ENCODE measurements at regions not wholly inside any gene's neighbourhood (a gene's known extent, or its start where the extent isn't known, plus 50 kb on each side); places are given as distances from the start of the nearest gene placed in this dataset.

GRCh38 chr10:113219446-113219845, 269.4 kb downstream of the TCF7L2 start:
- Histone ChIP-seq H4K20me1 (ENCODE audit: control insufficient read depth, extremely low read depth, insufficient read depth, low read length) (no peaks in the 10 kb centered on the region), H3K27ac (ENCODE audit: insufficient read depth, low read length) (no peak overlapping the region), H3K27me3 (ENCODE audit: control insufficient read depth, insufficient read depth, low read length) (no peaks in the 10 kb centered on the region), H3K4me1 (ENCODE audit: control insufficient read depth, extremely low read depth, insufficient read depth, low read length) (no peaks in the 10 kb centered on the region), H3K9ac (ENCODE audit: insufficient read depth, low read length) (no peak overlapping the region), H3K36me3 (ENCODE audit: control insufficient read depth, insufficient read depth, low read length) (no peaks in the 10 kb centered on the region), H3K4me2 (ENCODE audit: extremely low read depth, insufficient read depth, low read length) (no peak overlapping the region), H3K4me3 (replicated peaks in 1 of 4; ENCODE audit: control extremely low read depth in 1 of 4, insufficient read depth in 1 of 4, low read depth in 3 of 4, low read length in 4 of 4) (no peak overlapping the region), H3K9me3 (ENCODE audit: control insufficient read depth, insufficient read depth, low read depth, low read length) (no peaks in the 10 kb centered on the region), H2AFZ (ENCODE audit: low read length) (no peak overlapping the region), H3K79me2 (ENCODE audit: control insufficient read depth, insufficient read depth, low read length) (no peaks in the 10 kb centered on the region)
- TF ChIP-seq CTCF (conservative IDR thresholded peaks at IDR 0.05 in 1 of 2, IDR thresholded peaks at IDR 0.05 in 1 of 2; ENCODE audit: low read depth in 1 of 2, low read length in 2 of 2) (no peak), EZH2 (IDR thresholded peaks at IDR 0.05; ENCODE audit: low read length, missing control alignments) (no peak)
- DNase-seq (ENCODE audit: low read depth in 2 of 2) = no peak

GRCh38 chr10:113221756-113222168, 271.7 kb downstream of the TCF7L2 start:
- Histone ChIP-seq H2AFZ (ENCODE audit: low read length) (no peak overlapping the region), H3K4me2 (ENCODE audit: extremely low read depth, insufficient read depth, low read length) (no peak overlapping the region), H4K20me1 (ENCODE audit: control insufficient read depth, extremely low read depth, insufficient read depth, low read length) (no peaks in the 10 kb centered on the region), H3K4me1 (ENCODE audit: control insufficient read depth, extremely low read depth, insufficient read depth, low read length) (no peaks in the 10 kb centered on the region), H3K9me3 (ENCODE audit: control insufficient read depth, insufficient read depth, low read depth, low read length) (no peaks in the 10 kb centered on the region), H3K79me2 (ENCODE audit: control insufficient read depth, insufficient read depth, low read length) (no peaks in the 10 kb centered on the region), H3K4me3 (replicated peaks in 1 of 4; ENCODE audit: control extremely low read depth in 1 of 4, insufficient read depth in 1 of 4, low read depth in 3 of 4, low read length in 4 of 4) (no peak overlapping the region), H3K36me3 (ENCODE audit: control insufficient read depth, insufficient read depth, low read length) (no peaks in the 10 kb centered on the region), H3K9ac (ENCODE audit: insufficient read depth, low read length) (no peak overlapping the region), H3K27ac (ENCODE audit: insufficient read depth, low read length) (no peak overlapping the region), H3K27me3 (ENCODE audit: control insufficient read depth, insufficient read depth, low read length) (no peaks in the 10 kb centered on the region)
- peak in 1 of 2 donors; percentile 55 for DNase-seq (ENCODE audit: low read depth in 2 of 2)
- TF ChIP-seq EZH2 (IDR thresholded peaks at IDR 0.05; ENCODE audit: low read length, missing control alignments) (no peak), CTCF (conservative IDR thresholded peaks at IDR 0.05 in 1 of 2, IDR thresholded peaks at IDR 0.05 in 1 of 2; ENCODE audit: low read depth in 1 of 2, low read length in 2 of 2) (no peak)

- no peak overlapping the region for H3K4me2 ChIP-seq (ENCODE audit: extremely low read depth, insufficient read depth, low read length)
- no peaks in the 10 kb centered on the region for H4K20me1 ChIP-seq (ENCODE audit: control insufficient read depth, extremely low read depth, insufficient read depth, low read length)
- no peaks in the 10 kb centered on the region for H3K9me3 ChIP-seq (ENCODE audit: control insufficient read depth, insufficient read depth, low read depth, low read length)
- H3K36me3 ChIP-seq (ENCODE audit: control insufficient read depth, insufficient read depth, low read length) = no peaks in the 10 kb centered on the region
- no peaks in the 10 kb centered on the region for H3K79me2 ChIP-seq (ENCODE audit: control insufficient read depth, insufficient read depth, low read length)
- no peaks in the 10 kb centered on the region for H3K27me3 ChIP-seq (ENCODE audit: control insufficient read depth, insufficient read depth, low read length)
- H2AFZ ChIP-seq (ENCODE audit: low read length) = no peak overlapping the region
- H3K9ac ChIP-seq (ENCODE audit: insufficient read depth, low read length) = no peak overlapping the region
- TF ChIP-seq EZH2 (IDR thresholded peaks at IDR 0.05; ENCODE audit: low read length, missing control alignments) (no peak), CTCF (conservative IDR thresholded peaks at IDR 0.05 in 1 of 2, IDR thresholded peaks at IDR 0.05 in 1 of 2; ENCODE audit: low read depth in 1 of 2, low read length in 2 of 2) (no peak)
- H3K4me1 ChIP-seq (ENCODE audit: control insufficient read depth, extremely low read depth, insufficient read depth, low read length) = no peaks in the 10 kb centered on the region
- DNase-seq (ENCODE audit: low read depth in 2 of 2) = peak in 1 of 2 donors; percentile 11
- H3K4me3 ChIP-seq (replicated peaks in 1 of 4; ENCODE audit: control extremely low read depth in 1 of 4, insufficient read depth in 1 of 4, low read depth in 3 of 4, low read length in 4 of 4) = no peak overlapping the region
- no peak overlapping the region for H3K27ac ChIP-seq (ENCODE audit: insufficient read depth, low read length)
Measured at GRCh38 chr10:113222207-113222606, 272.2 kb downstream of the TCF7L2 start.

Measured in fibroblast of lung (primary cell).